Colonic mucosa (tissue), 4 donors: ENCODE measurements at regions not wholly inside any gene's neighbourhood (a gene's known extent, or its start where the extent isn't known, plus 50 kb on each side); places are given as distances from the start of the nearest gene placed in this dataset.

Source experiments
- DNase-seq: peaks from one replicate; pipeline ENCODE4 v3.0.0-alpha.2; 2020
- H3K27ac ChIP-seq: fragments of 200-600 bp; one replicate; pipeline ENCODE4 v1.8.0; 2021
- H3K27me3 ChIP-seq: fragments of 200-600 bp; one replicate; pipeline ENCODE4 v1.8.0; 2021
- H3K36me3 ChIP-seq: fragments of 200-600 bp; one replicate; pipeline ENCODE4 v1.8.0; 2021
- H3K4me1 ChIP-seq: fragments of 200-600 bp; one replicate; pipeline ENCODE4 v1.8.0; 2021; ENCODE audit warnings: mild to moderate bottlenecking
- H3K4me3 ChIP-seq: fragments of 200-600 bp; one replicate; pipeline ENCODE4 v1.8.0; 2021
- H3K9ac ChIP-seq, 2 donors: one replicate each; pipeline ENCODE4 v1.7.0; 2013; ENCODE audit warnings: control low read depth in 2 of 2, low read depth in 2 of 2, low read length in 2 of 2
- H3K9me3 ChIP-seq: fragments of 200-600 bp; one replicate; pipeline ENCODE4 v1.8.0; 2021
- CTCF ChIP-seq: fragments of 200-600 bp; IDR thresholded peaks from one replicate; pipeline ENCODE4 v1.8.0; 2022; ENCODE audit warnings: antibody characterized with exemption, mild to moderate bottlenecking
- intact Hi-C: fragments of 100-400 bp; cut with DNase I; formaldehyde crosslinking; loops from one replicate; pipeline ENCODE4 v1.14.1; 2022
- donor health status: healthy.
- donor health status: DM: no; HTN: no; CAD: no.
- donor health status: DM: no; HTN: no; CAD: no.

DNA sequence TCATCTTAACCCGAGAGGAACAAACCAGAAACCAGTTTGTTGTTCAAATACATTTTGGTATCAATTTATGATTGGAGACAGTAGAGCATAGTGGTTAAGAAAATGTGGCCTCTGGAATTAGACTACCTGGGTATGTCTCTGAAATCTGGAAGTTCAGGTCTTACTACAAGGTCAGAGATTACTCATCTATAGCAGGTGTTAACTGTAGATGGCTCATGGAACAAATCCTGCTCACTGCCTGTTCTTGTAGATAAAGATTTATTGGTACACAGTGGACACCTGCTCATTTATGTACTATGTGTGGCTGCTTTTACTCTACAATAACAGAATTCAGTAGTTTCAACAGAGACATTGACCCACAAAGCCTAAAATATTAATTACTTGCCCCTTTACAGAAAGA is 413.3 kb downstream of the CNTN6 start:
- no peak overlapping the region for H3K4me3 ChIP-seq
- H3K27ac ChIP-seq: no peak overlapping the region
- no peaks in the 10 kb centered on the region for H3K9me3 ChIP-seq
- no peak overlapping the region for H3K9ac ChIP-seq
- no peak for TF ChIP-seq CTCF
- no peak for DNase-seq
- no peaks in the 10 kb centered on the region for H3K4me1 ChIP-seq
- no peaks in the 10 kb centered on the region for H3K36me3 ChIP-seq
- intact Hi-C loops: no loop called here
- H3K27me3 ChIP-seq: no peaks in the 10 kb centered on the region

- H3K9ac ChIP-seq: no peak overlapping the region
- H3K4me3 ChIP-seq: no peak overlapping the region
- H3K36me3 ChIP-seq: no peaks in the 10 kb centered on the region
- no peaks in the 10 kb centered on the region for H3K9me3 ChIP-seq
- no peaks in the 10 kb centered on the region for H3K27me3 ChIP-seq
- intact Hi-C loops: no loop called here
- TF ChIP-seq CTCF: no peak
- DNase-seq: no peak
- no peak overlapping the region for H3K27ac ChIP-seq
- no peaks in the 10 kb centered on the region for H3K4me1 ChIP-seq
These were observed 420.8 kb downstream of the CNTN6 start for GRCh38 chr3:1513662-1514061.

GRCh38 chr3:1515882-1516281 is 423.1 kb downstream of the CNTN6 start:
- Histone ChIP-seq H3K36me3 (no peaks in the 10 kb centered on the region), H3K9me3 (no peaks in the 10 kb centered on the region), H3K4me1 (no peaks in the 10 kb centered on the region), H3K4me3 (no peak overlapping the region), H3K27me3 (no peaks in the 10 kb centered on the region), H3K9ac (no peak overlapping the region), H3K27ac (no peak overlapping the region)
- DNase-seq: no peak
- intact Hi-C loops: no loop called here
- TF ChIP-seq CTCF: no peak

GRCh38 chr3:1527786-1528185 is 435.0 kb downstream of the CNTN6 start:
- intact Hi-C loops: no loop called here
- TF ChIP-seq CTCF: no peak

DNA sequence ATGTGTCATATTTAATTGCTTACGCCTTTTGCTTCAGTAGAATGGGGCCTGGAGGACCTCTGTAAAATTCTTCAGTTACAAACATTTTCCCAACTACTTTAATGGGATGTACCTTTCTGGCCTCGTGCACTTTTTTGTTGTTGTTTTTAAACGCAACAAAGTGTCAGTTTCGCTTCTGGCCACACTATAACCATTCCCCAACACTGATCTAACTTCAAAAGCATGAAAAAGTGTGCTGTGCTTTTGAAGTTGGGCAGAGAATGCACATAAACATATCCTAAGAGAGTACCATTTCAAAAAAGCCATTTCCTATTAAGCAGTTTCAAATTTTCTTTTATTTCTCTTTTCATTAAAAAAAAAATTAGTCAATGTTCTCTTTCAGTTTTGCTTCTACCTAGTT is 435.8 kb downstream of the CNTN6 start:
- H3K9me3 ChIP-seq: no peaks in the 10 kb centered on the region
- H3K27me3 ChIP-seq: no peaks in the 10 kb centered on the region
- DNase-seq: no peak
- H3K4me3 ChIP-seq: no peak overlapping the region
- H3K4me1 ChIP-seq: no peaks in the 10 kb centered on the region
- no peak for TF ChIP-seq CTCF
- H3K9ac ChIP-seq: no peak overlapping the region
- intact Hi-C loops: no loop called here
- H3K27ac ChIP-seq: no peak overlapping the region
- H3K36me3 ChIP-seq: no peaks in the 10 kb centered on the region

More at GRCh38 chr3:1527786-1528185, 435.0 kb downstream of the CNTN6 start:
- H3K9me3 ChIP-seq: no peaks in the 10 kb centered on the region
- H3K9ac ChIP-seq: no peak overlapping the region
- no peak for DNase-seq
- H3K27ac ChIP-seq: no peak overlapping the region
- H3K4me1 ChIP-seq: no peaks in the 10 kb centered on the region
- no peaks in the 10 kb centered on the region for H3K27me3 ChIP-seq
- H3K4me3 ChIP-seq: no peak overlapping the region
- H3K36me3 ChIP-seq: no peaks in the 10 kb centered on the region

DNA sequence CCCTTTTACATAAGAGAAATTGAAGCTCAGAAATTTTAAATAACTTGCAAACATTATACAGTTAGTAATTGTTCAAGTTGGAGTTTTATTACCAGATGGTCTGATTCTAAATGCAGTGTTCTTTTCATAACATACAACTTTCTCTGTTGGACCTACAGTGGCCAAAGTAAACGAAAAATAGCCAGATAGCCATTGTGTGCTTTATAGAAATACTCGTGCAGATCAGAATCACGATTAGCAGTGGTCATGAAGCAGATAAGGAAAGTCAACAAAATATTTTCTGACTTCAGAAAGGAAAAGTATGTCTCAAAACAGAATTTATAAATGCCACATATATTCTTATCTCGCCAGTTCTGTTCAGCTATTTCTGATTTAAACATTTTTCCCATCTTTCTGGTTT is 436.9 kb downstream of the CNTN6 start:
- Histone ChIP-seq H3K4me1 (no peaks in the 10 kb centered on the region), H3K9ac (no peak overlapping the region), H3K9me3 (no peaks in the 10 kb centered on the region), H3K36me3 (no peaks in the 10 kb centered on the region), H3K4me3 (no peak overlapping the region), H3K27me3 (no peaks in the 10 kb centered on the region), H3K27ac (no peak overlapping the region)
- DNase-seq: no peak
- intact Hi-C loops: no loop called here
- TF ChIP-seq CTCF: no peak
